Peyer's patch (tissue), 4 donors: ENCODE measurements at regions not wholly inside any gene's neighbourhood (a gene's known extent, or its start where the extent isn't known, plus 50 kb on each side); places are given as distances from the start of the nearest gene placed in this dataset.

ENCODE experiments used
- CTCF ChIP-seq, 6 experiments: fragments of 450-650 bp in 4 of 6; fragments of 200-600 bp in 2 of 6; sonication (generic) in 1 of 6; IDR thresholded peaks; one replicate each; pipeline ENCODE4 v1.5.1; 2017 to 2019; ENCODE audit warnings: antibody characterized with exemption in 6 of 6, mild to moderate bottlenecking in 3 of 6, moderate library complexity in 1 of 6
- POLR2A ChIP-seq, 2 donors: fragments of 450-650 bp; IDR thresholded peaks; one replicate each; pipeline ENCODE4 v1.5.1; 2017; ENCODE audit warnings: antibody characterized with exemption in 2 of 2, mild to moderate bottlenecking in 2 of 2, moderate library complexity in 2 of 2

- TF ChIP-seq CTCF (IDR thresholded peaks at IDR 0.05) (no peak), POLR2A (IDR thresholded peaks at IDR 0.05) (no peak)
Measured at GRCh38 chr14:55740649-55740989, 160.6 kb downstream of the KTN1 start.
